Naive thymus-derived CD4-positive, alpha-beta T cell (primary cell): ENCODE measurements at regions not wholly inside any gene's neighbourhood (a gene's known extent, or its start where the extent isn't known, plus 50 kb on each side); places are given as distances from the start of the nearest gene placed in this dataset.

Experiments used
- ATAC-seq: fragments of 150-1000 bp; cut with Tn5 transposase; 2 replicates; pipeline ENCODE4 v1.10.0; 2021; ENCODE audit warnings: mild to moderate bottlenecking, moderate library complexity
- CTCF ChIA-PET: fragments of 350-600 bp; sonication (Branson Sonifier 250); formaldehyde crosslinking; loops from one replicate; lab custom pipeline; 2021; ENCODE audit warnings: antibody characterized with exemption; lab: Charles Lee
- POLR2A ChIA-PET: fragments of 350-600 bp; sonication (Branson Sonifier 250); formaldehyde crosslinking; loops from one replicate; lab custom pipeline; 2021; ENCODE audit warnings: antibody characterized with exemption, inconsistent platforms; lab: Charles Lee
- DNase-seq, 9 donors: peaks; one replicate each; pipeline versions ENCODE4 v3.0.0 to v3.0.0-alpha.2; 2020 to 2022; ENCODE audit warnings: mixed read lengths in 1 of 9
- H3K27ac ChIP-seq: one replicate; pipeline ENCODE4 v1.7.0; 2013; ENCODE audit warnings: mild to moderate bottlenecking, low read depth, low read length, moderate library complexity
- H3K27me3 ChIP-seq, 2 donors: one replicate each; pipeline ENCODE4 v1.7.0; 2013; ENCODE audit warnings: low read length in 2 of 2, mild to moderate bottlenecking in 2 of 2, moderate library complexity in 2 of 2; ENCODE audit not compliant: control insufficient read depth in 2 of 2, insufficient read depth in 2 of 2
- H3K36me3 ChIP-seq, 3 experiments: 1 replicate in 2 of 3; 2 replicates in 1 of 3; pipeline ENCODE4 v1.7.0; 2013; ENCODE audit warnings: low read length in 3 of 3, mild to moderate bottlenecking in 3 of 3, moderate library complexity in 1 of 3; ENCODE audit not compliant: insufficient read depth in 3 of 3, control insufficient read depth in 2 of 3
- H3K4me1 ChIP-seq, 2 donors: one replicate each; pipeline ENCODE4 v1.7.0; 2013; ENCODE audit warnings: low read length in 2 of 2, mild to moderate bottlenecking in 2 of 2, moderate library complexity in 1 of 2; ENCODE audit not compliant: control insufficient read depth in 2 of 2, insufficient read depth in 2 of 2
- H3K4me3 ChIP-seq: 2 replicates; pipeline ENCODE4 v1.7.0; 2013; ENCODE audit warnings: mild to moderate bottlenecking, low read length
- H3K9me3 ChIP-seq, 3 experiments: 1 replicate in 2 of 3; 2 replicates in 1 of 3; pipeline ENCODE4 v1.7.0; 2013; ENCODE audit warnings: low read length in 3 of 3; ENCODE audit not compliant: control insufficient read depth in 2 of 3
- H3K27ac Mint-ChIP-seq, 9 donors: one replicate each; pipeline ENCODE4 v1.8.0; 2020 to 2022; ENCODE audit warnings: mixed read lengths in 9 of 9, mild to moderate bottlenecking in 8 of 9, moderate library complexity in 5 of 9, inconsistent platforms in 2 of 9
- H3K27me3 Mint-ChIP-seq, 5 donors: one replicate each; pipeline ENCODE4 v1.8.0; 2021 to 2022; ENCODE audit warnings: mixed read lengths in 5 of 5, mild to moderate bottlenecking in 1 of 5
- H3K36me3 Mint-ChIP-seq, 5 donors: one replicate each; pipeline ENCODE4 v1.8.0; 2020 to 2022; ENCODE audit warnings: mixed read lengths in 5 of 5, mild to moderate bottlenecking in 3 of 5, inconsistent platforms in 1 of 5
- H3K4me1 Mint-ChIP-seq, 7 donors: one replicate each; pipeline ENCODE4 v1.8.0; 2020 to 2022; ENCODE audit warnings: mixed read lengths in 7 of 7, mild to moderate bottlenecking in 3 of 7, inconsistent platforms in 1 of 7
- H3K4me3 Mint-ChIP-seq, 10 donors: one replicate each; pipeline ENCODE4 v1.8.0; 2020 to 2022; ENCODE audit warnings: mild to moderate bottlenecking in 10 of 10, mixed read lengths in 10 of 10, moderate library complexity in 6 of 10, inconsistent platforms in 2 of 10
- H3K9me3 Mint-ChIP-seq, 11 donors: one replicate each; pipeline ENCODE4 v1.8.0; 2020 to 2022; ENCODE audit warnings: mixed read lengths in 11 of 11, mild to moderate bottlenecking in 4 of 11, inconsistent platforms in 1 of 11, moderate library complexity in 1 of 11
- intact Hi-C, 2 donors: fragments of 100-400 bp; cut with micrococcal nuclease; formaldehyde crosslinking; loops; one replicate each; pipeline ENCODE4 v1.15.1; 2023

DNA sequence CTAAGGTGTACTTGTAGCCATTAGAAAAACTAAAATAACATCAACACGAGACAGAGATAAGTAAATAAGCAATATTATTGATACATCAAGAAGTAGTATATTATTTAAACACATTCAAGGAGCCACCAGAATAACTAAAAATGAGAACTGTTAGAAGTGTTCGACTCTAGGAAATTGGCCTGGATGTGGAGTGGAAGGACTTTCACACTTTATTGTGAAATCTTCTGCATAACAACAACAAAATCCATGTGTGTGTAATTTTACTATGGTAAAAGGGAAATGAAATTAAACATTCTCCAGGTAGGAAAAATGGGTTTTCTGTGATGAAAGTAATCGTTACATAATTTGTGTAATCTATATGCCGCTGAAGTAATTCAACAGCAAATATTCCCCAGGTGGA, 96.3 kb upstream of the RNF152 start:
- H3K36me3 ChIP-seq, result no peaks in the 10 kb centered on the region
- DNase-seq (no peak), ATAC-seq (no peak)
- H3K27ac Mint-ChIP-seq, result no peak overlapping the region
- no peaks in the 10 kb centered on the region for H3K9me3 ChIP-seq
- H3K36me3 Mint-ChIP-seq, result no peaks in the 10 kb centered on the region
- H3K4me3 ChIP-seq, result no peak overlapping the region
- H3K27me3 ChIP-seq, result no peaks in the 10 kb centered on the region
- H3K27ac ChIP-seq, result no peak overlapping the region
- ChIA-PET POLR2A (no interaction called here), CTCF (no interaction called here)
- peaks cover 0 to 3% (median 0%) of the 10 kb centered on the region in 7 donors for H3K4me1 Mint-ChIP-seq
- peaks cover 0 to 12% (median 7%) of the 10 kb centered on the region in 5 donors for H3K27me3 Mint-ChIP-seq
- H3K4me3 Mint-ChIP-seq, result no peak overlapping the region
- H3K9me3 Mint-ChIP-seq, result no peaks in the 10 kb centered on the region
- H3K4me1 ChIP-seq, result no peaks in the 10 kb centered on the region
- intact Hi-C loops, result no loop called here

DNA sequence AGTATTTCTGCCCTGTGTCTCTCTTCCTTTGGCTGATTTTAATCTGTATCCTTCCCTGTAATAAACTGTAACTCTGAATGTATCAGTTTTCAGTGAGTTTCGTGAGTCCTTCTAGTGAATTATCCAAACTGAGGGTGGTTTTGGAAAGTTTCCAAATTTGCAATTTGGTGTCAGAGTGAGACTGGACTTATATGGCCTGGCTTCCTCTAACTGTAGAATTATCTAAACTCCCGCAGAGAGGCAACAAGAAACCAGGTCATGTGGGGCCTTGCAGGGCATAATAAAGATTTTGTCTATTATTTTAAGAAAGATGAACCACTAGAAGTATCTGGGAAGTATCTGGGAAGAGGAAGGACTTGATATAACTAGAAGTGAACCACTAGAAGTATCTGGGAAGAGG, 95.3 kb upstream of the RNF152 start:
- no peak overlapping the region for H3K27ac ChIP-seq
- no peaks in the 10 kb centered on the region for H3K36me3 ChIP-seq
- peaks cover 3 to 15% (median 7%) of the 10 kb centered on the region in 5 donors for H3K27me3 Mint-ChIP-seq
- intact Hi-C loops, result no loop called here
- no peak overlapping the region for H3K4me3 Mint-ChIP-seq
- no peak for DNase-seq
- CTCF ChIA-PET, result no interaction called here
- no peaks in the 10 kb centered on the region for H3K9me3 Mint-ChIP-seq
- no peak overlapping the region for H3K27ac Mint-ChIP-seq
- no peaks in the 10 kb centered on the region for H3K4me1 ChIP-seq
- H3K4me1 Mint-ChIP-seq, result peaks cover 0 to 3% (median 0%) of the 10 kb centered on the region in 7 donors
- H3K27me3 ChIP-seq, result no peaks in the 10 kb centered on the region
- POLR2A ChIA-PET, result no interaction called here
- H3K4me3 ChIP-seq, result no peak overlapping the region
- no peaks in the 10 kb centered on the region for H3K9me3 ChIP-seq
- H3K36me3 Mint-ChIP-seq, result no peaks in the 10 kb centered on the region
- no peak for ATAC-seq

DNA sequence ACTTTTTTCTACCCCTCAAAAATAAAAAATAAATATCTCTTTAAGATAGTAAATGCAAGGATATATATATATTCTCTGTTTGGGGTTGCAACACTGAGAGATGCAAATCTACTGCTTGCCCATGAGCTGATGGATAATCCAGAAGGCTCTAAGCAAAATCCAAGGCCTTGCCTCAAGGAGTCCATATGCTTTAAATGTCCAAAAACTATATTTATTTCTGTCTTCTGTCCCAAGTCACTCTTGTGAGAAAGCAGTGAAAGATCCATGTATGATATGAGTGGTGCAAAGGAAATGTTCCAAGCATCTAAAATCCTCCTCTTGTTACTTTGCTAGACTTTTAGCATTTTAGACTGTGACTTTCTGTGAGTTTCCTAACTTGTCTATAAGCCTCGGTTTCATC, 92.9 kb upstream of the RNF152 start:
- H3K4me3 ChIP-seq, result no peak overlapping the region
- intact Hi-C loops, result no loop called here
- no peaks in the 10 kb centered on the region for H3K36me3 ChIP-seq
- Mint-ChIP-seq H3K9me3 (no peaks in the 10 kb centered on the region), H3K4me1 (peaks cover 0 to 6% (median 0%) of the 10 kb centered on the region in 7 donors), H3K4me3 (no peak overlapping the region), H3K27ac (no peak overlapping the region), H3K27me3 (peaks cover 5 to 13% (median 7%) of the 10 kb centered on the region in 5 donors), H3K36me3 (no peaks in the 10 kb centered on the region)
- POLR2A ChIA-PET, result no interaction called here
- DNase-seq (no peak), ATAC-seq (no peak)
- no peaks in the 10 kb centered on the region for H3K27me3 ChIP-seq
- H3K9me3 ChIP-seq, result no peaks in the 10 kb centered on the region
- CTCF ChIA-PET, result no interaction called here
- no peaks in the 10 kb centered on the region for H3K4me1 ChIP-seq
- H3K27ac ChIP-seq, result no peak overlapping the region

DNA sequence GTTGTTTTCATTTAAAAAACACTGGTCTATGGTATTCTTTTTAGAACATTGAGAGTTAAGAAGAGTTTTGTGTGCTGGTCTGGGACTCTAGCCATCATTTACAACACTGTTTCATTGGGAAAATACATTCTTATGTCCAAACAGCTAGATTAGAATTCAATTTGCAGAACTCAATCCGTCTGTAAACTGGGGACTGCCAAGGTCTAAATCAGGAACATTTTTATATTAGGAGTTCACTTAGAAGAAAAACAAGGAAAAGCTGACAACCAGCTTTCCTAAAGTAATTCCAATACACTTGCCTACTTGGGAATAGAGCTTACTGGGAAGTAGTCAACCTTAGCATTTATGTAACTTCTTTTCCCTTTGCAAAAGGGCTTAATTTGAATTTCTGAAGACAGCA, 91.5 kb upstream of the RNF152 start:
- H3K36me3 Mint-ChIP-seq, result no peaks in the 10 kb centered on the region
- no peak overlapping the region for H3K27ac Mint-ChIP-seq
- H3K27me3 ChIP-seq, result no peaks in the 10 kb centered on the region
- peaks cover 5 to 13% (median 7%) of the 10 kb centered on the region in 5 donors for H3K27me3 Mint-ChIP-seq
- ATAC-seq (no peak), DNase-seq (no peak)
- no peak overlapping the region for H3K4me3 ChIP-seq
- intact Hi-C loops, result no loop called here
- no peaks in the 10 kb centered on the region for H3K9me3 ChIP-seq
- ChIA-PET CTCF (no interaction called here), POLR2A (no interaction called here)
- H3K4me1 ChIP-seq, result no peaks in the 10 kb centered on the region
- no peak overlapping the region for H3K27ac ChIP-seq
- H3K4me3 Mint-ChIP-seq, result no peak overlapping the region
- no peaks in the 10 kb centered on the region for H3K36me3 ChIP-seq
- peaks cover 0 to 13% (median 0%) of the 10 kb centered on the region in 7 donors for H3K4me1 Mint-ChIP-seq
- no peaks in the 10 kb centered on the region for H3K9me3 Mint-ChIP-seq

DNA sequence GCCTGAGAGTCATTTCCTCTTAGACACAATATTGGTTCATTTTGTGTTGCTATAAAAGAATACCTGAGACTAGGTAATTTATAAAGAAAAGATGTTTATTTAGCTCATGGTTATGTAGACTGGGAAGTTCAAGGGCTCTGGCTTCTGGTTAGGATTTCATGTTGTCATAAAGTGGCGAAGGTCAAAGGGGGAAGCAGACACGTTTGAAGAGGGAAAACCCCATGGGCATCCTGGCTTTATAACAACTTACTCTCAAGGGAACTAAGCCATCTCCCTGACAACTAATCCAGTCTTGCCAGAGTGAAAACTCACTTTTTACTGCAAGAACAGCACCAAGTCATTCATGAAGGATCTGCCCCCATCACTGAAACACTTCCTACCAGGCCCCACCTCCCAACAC, 89.7 kb upstream of the RNF152 start:
- ATAC-seq (no peak), DNase-seq (no peak)
- H3K4me3 Mint-ChIP-seq, result no peak overlapping the region
- Histone ChIP-seq H3K27me3 (no peaks in the 10 kb centered on the region), H3K4me3 (no peak overlapping the region), H3K27ac (no peak overlapping the region), H3K9me3 (no peaks in the 10 kb centered on the region), H3K4me1 (no peaks in the 10 kb centered on the region), H3K36me3 (no peaks in the 10 kb centered on the region)
- intact Hi-C loops, result no loop called here
- CTCF ChIA-PET, result no interaction called here
- POLR2A ChIA-PET, result no interaction called here
- peaks cover 0 to 2% (median 0%) of the 10 kb centered on the region in 11 donors for H3K9me3 Mint-ChIP-seq
- peaks cover 0 to 13% (median 3%) of the 10 kb centered on the region in 7 donors for H3K4me1 Mint-ChIP-seq
- no peaks in the 10 kb centered on the region for H3K36me3 Mint-ChIP-seq
- peaks cover 0 to 9% (median 4%) of the 10 kb centered on the region in 5 donors for H3K27me3 Mint-ChIP-seq
- H3K27ac Mint-ChIP-seq, result no peak overlapping the region

DNA sequence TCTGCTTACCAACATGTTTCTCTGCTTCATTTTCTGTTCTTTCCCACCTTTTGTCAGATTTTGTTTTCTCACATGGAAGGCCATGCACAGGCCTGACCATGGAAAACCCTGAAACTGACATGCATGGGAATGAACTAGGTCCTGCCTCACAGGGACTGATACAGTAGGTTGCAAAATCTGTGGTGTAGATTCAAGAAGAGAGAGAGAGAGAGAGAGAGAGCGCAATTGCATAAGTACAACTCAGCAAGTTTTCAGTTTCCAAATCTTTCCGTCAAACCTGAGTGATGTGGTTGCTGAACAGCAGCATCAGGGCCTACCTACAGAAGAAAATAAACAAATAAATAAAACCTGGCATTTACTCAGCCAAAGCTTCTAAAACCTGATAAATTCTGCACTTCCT, 87.5 kb upstream of the RNF152 start:
- H3K4me3 Mint-ChIP-seq, result no peak overlapping the region
- Histone ChIP-seq H3K9me3 (no peaks in the 10 kb centered on the region), H3K4me1 (peaks cover 3 to 6% of the 10 kb centered on the region in 2 donors), H3K36me3 (no peaks in the 10 kb centered on the region), H3K27ac (no peak overlapping the region), H3K27me3 (no peaks in the 10 kb centered on the region), H3K4me3 (no peak overlapping the region)
- H3K36me3 Mint-ChIP-seq, result peaks cover 0 to 5% (median 0%) of the 10 kb centered on the region in 5 donors
- ATAC-seq (peak; percentile 44), DNase-seq (no peak)
- POLR2A ChIA-PET, result no interaction called here
- intact Hi-C loops, result no loop called here
- peaks cover 0 to 9% (median 4%) of the 10 kb centered on the region in 5 donors for H3K27me3 Mint-ChIP-seq
- peaks cover 0 to 2% (median 0%) of the 10 kb centered on the region in 11 donors for H3K9me3 Mint-ChIP-seq
- H3K4me1 Mint-ChIP-seq, result peaks cover 6 to 24% (median 12%) of the 10 kb centered on the region in 7 donors
- peak overlapping the region in 2 of 9 donors; percentile 25 to 45 for H3K27ac Mint-ChIP-seq
- CTCF ChIA-PET, result interaction anchor here (0.6 kb wide), 1 partner anchor 14 kb away, joined by 3 read pairs; no protein-coding TSS in a partner anchor
